ENCODE measurements at regions not wholly inside any gene's neighbourhood (a gene's known extent, or its start where the extent isn't known, plus 50 kb on each side); places are given as distances from the start of the nearest gene placed in this dataset.
A peak's percentile ranks its signal among the peaks of the same experiment; 100 is the strongest.

DNA sequence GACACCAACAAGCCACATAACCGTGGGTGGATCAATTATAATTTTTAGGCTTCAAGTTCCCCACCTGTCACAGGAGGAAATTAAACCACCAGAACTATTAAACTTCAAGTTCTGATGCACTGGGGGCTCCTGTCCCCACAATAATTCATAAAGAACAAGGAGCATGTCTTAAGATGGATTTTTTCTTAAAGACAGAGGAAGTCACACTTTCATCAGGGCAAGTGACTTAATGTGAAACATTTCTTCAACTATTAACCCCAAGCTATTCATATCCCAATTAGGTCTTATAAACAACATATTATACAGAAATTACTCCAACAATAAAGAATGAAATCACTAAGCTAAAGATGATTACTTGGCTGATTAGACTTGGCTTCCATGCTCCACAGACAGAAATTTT is 292.5 kb downstream of the ETAA1 start (continued):
- TF ChIP-seq, protein P1, sequence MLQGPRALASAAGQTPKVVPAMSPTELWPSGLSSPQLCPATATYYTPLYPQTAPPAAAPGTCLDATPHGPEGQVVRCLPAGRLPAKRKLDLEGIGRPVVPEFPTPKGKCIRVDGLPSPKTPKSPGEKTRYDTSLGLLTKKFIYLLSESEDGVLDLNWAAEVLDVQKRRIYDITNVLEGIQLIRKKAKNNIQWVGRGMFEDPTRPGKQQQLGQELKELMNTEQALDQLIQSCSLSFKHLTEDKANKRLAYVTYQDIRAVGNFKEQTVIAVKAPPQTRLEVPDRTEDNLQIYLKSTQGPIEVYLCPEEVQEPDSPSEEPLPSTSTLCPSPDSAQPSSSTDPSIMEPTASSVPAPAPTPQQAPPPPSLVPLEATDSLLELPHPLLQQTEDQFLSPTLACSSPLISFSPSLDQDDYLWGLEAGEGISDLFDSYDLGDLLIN (CRISPR knock-in tag; IDR thresholded peaks at IDR 0.05; ENCODE audit: borderline replicate concordance) = no peak
- TF ChIP-seq PHF5A (CRISPR knock-in tag; IDR thresholded peaks at IDR 0.05; ENCODE audit: low read depth, unreplicated experiment) (no peak), ZNF775 (CRISPR knock-in tag; IDR thresholded peaks at IDR 0.05; ENCODE audit: borderline replicate concordance) (no peak), EZH2 (conservative IDR thresholded peaks at IDR 0.05; ENCODE audit: low read depth, low read length) (no peak), ZKSCAN5 (CRISPR knock-in tag; IDR thresholded peaks at IDR 0.05) (no peak)
- TF ChIP-seq, protein P2, sequence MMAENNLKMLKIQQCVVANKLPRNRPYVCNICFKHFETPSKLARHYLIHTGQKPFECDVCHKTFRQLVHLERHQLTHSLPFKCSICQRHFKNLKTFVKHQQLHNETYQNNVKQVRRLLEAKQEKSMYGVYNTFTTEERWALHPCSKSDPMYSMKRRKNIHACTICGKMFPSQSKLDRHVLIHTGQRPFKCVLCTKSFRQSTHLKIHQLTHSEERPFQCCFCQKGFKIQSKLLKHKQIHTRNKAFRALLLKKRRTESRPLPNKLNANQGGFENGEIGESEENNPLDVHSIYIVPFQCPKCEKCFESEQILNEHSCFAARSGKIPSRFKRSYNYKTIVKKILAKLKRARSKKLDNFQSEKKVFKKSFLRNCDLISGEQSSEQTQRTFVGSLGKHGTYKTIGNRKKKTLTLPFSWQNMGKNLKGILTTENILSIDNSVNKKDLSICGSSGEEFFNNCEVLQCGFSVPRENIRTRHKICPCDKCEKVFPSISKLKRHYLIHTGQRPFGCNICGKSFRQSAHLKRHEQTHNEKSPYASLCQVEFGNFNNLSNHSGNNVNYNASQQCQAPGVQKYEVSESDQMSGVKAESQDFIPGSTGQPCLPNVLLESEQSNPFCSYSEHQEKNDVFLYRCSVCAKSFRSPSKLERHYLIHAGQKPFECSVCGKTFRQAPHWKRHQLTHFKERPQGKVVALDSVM (CRISPR knock-in tag; IDR thresholded peaks at IDR 0.05) = no peak

DNA sequence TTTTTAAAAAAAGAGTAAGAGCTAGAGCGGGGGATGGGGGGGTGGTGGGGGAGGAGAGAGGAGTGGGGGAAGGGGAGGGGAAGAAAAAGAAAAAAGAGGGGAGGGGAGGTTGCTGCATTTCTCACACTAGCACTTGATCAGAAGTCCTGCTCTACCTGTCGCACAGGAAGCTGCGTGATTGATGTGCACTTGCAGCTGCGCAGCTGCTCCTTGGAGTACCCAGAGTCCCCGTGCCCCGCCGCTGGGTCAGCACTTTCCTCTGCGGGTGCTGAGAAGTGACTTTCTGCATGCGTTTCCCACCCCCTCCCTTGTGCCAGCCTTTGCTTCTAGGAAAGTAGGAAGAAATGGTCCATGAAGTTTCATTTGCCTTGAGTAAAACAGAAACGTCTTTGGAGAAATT is 297.3 kb downstream of the ETAA1 start:
- Histone ChIP-seq H3K27ac (ENCODE audit: extremely low read length, insufficient read depth, low read length) (no peak overlapping the region), H4K20me1 (ENCODE audit: insufficient read depth, low read length) (no peaks in the 10 kb centered on the region), H3K9me3 (ENCODE audit: low read length) (no peaks in the 10 kb centered on the region), H3K4me2 (ENCODE audit: low read depth, low read length) (no peak overlapping the region), H2AFZ (ENCODE audit: low read length) (no peak overlapping the region), H3K27me3 (ENCODE audit: control insufficient read depth in 1 of 2, insufficient read depth in 2 of 2, low read length in 2 of 2) (no peaks in the 10 kb centered on the region), H3K9ac (ENCODE audit: insufficient read depth, low read depth, low read length) (no peak overlapping the region), H3K4me3 (replicated peaks in 1 of 3; ENCODE audit: insufficient read depth in 1 of 3, low read depth in 2 of 3, low read length in 3 of 3) (no peak overlapping the region), H3K36me3 (replicated peaks in 1 of 2; ENCODE audit: control insufficient read depth in 1 of 2, insufficient read depth in 2 of 2, low read length in 2 of 2) (no peaks in the 10 kb centered on the region), H3K79me2 (ENCODE audit: insufficient read depth, low read length) (no peaks in the 10 kb centered on the region), H3K4me1 (ENCODE audit: insufficient read depth, low read length) (no peaks in the 10 kb centered on the region)
- CTCF ChIA-PET (ENCODE audit: low intra/inter-chr PET ratio, low total read pairs) = no interaction called here
- FAIRE-seq (no peak), DNase-seq (ENCODE audit: low spot score) (no peak), ATAC-seq (no peak)
- POLR2A ChIA-PET = no interaction called here
- TF ChIP-seq JUN (CRISPR knock-in tag; IDR thresholded peaks at IDR 0.05) = no peak
- TF ChIP-seq LCORL (IDR thresholded peaks at IDR 0.05) = no peak
- no peak for TF ChIP-seq LCORL (CRISPR knock-in tag; IDR thresholded peaks at IDR 0.05)
- TF ChIP-seq ZNF558 (CRISPR knock-in tag; IDR thresholded peaks at IDR 0.05; ENCODE audit: borderline replicate concordance) = no peak
- TF ChIP-seq GABPA (IDR thresholded peaks at IDR 0.05; ENCODE audit: low read depth, low read length) = no peak
- TF ChIP-seq GABPA (CRISPR knock-in tag; IDR thresholded peaks at IDR 0.05; ENCODE audit: low read depth) = no peak
- no peak for TF ChIP-seq KDM5A (IDR thresholded peaks at IDR 0.05; ENCODE audit: borderline replicate concordance, low read length)
- TF ChIP-seq ZNF530 (CRISPR knock-in tag; IDR thresholded peaks at IDR 0.05; ENCODE audit: low read depth) = no peak
- 0 out of 4 replicates have a peak, but pooled peaks of 1 of the 2 experiments have one; percentile 3 for TF ChIP-seq MAFK (conservative IDR thresholded peaks at IDR 0.05 in 1 of 2, IDR thresholded peaks at IDR 0.05 in 1 of 2; ENCODE audit: low read length in 2 of 2)
- TF ChIP-seq ZNF781 (CRISPR knock-in tag; IDR thresholded peaks at IDR 0.05; ENCODE audit: borderline replicate concordance, not compliant biosample characterization) = no peak
- TF ChIP-seq, protein P3, sequence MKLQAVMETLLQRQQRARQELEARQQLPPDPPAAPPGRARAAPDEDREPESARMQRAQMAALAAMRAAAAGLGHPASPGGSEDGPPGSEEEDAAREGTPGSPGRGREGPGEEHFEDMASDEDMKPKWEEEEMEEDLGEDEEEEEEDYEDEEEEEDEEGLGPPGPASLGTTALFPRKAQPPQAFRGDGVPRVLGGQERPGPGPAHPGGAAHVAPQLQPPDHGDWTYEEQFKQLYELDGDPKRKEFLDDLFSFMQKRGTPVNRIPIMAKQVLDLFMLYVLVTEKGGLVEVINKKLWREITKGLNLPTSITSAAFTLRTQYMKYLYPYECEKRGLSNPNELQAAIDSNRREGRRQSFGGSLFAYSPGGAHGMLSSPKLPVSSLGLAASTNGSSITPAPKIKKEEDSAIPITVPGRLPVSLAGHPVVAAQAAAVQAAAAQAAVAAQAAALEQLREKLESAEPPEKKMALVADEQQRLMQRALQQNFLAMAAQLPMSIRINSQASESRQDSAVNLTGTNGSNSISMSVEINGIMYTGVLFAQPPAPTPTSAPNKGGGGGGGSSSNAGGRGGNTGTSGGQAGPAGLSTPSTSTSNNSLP (IDR thresholded peaks at IDR 0.05; ENCODE audit: low read depth, low read length) = no peak
- intact Hi-C loops (cut with micrococcal nuclease; ENCODE audit: unreplicated experiment) (no loop called here), in situ Hi-C loops (cut with HindIII; ENCODE audit: extremely low pct_ligation_motif_present, low pct_unique_long_range_greater_than_20kb) (no loop called here)
- 53% methylated on average over 10 of the region's 10 CpGs for WGBS (ENCODE audit: low lambda C conversion rate)
- BruUV-seq (replicated peaks) = no TSS peak
